K562 (cell line): ENCODE measurements at regions not wholly inside any gene's neighbourhood (a gene's known extent, or its start where the extent isn't known, plus 50 kb on each side); places are given as distances from the start of the nearest gene placed in this dataset.
A peak's percentile ranks its signal among the peaks of the same experiment; 100 is the strongest.

Experiments used
- ARID1B ChIP-seq: fragments of 450-650 bp; IDR thresholded peaks from 2 replicates; pipeline ENCODE4 v1.6.1; 2016; ENCODE audit warnings: antibody characterized with exemption, mild to moderate bottlenecking, inconsistent platforms
- ATF2 ChIP-seq: sonication (generic); formaldehyde crosslinking; IDR thresholded peaks from 2 replicates; pipeline ENCODE4 v1.8.1; 2022; ENCODE audit warnings: missing genetic modification reagents
- CBFA2T3 ChIP-seq: fragments of 450-650 bp; IDR thresholded peaks from 2 replicates; pipeline ENCODE4 v1.6.1; 2017
- FOXO4 ChIP-seq: fragments of 450-650 bp; formaldehyde crosslinking; IDR thresholded peaks from 2 replicates; pipeline ENCODE4 v1.4.0; 2020; ENCODE audit warnings: mild to moderate bottlenecking, moderate library complexity
- HES1 ChIP-seq: fragments of 450-650 bp; IDR thresholded peaks from 2 replicates; pipeline ENCODE4 v1.6.1; 2016; ENCODE audit warnings: low read depth, mild to moderate bottlenecking, moderate library complexity
- MCM2 ChIP-seq: fragments of 450-650 bp; IDR thresholded peaks from 2 replicates; pipeline ENCODE4 v1.6.1; 2017; ENCODE audit warnings: low read depth, mild to moderate bottlenecking
- PHF20 ChIP-seq: fragments of 450-650 bp; IDR thresholded peaks from 2 replicates; pipeline ENCODE4 v1.6.1; 2018; ENCODE audit not compliant: partially characterized antibody
- SRF ChIP-seq, 2 experiments: fragments of 250-450, 450-650 bp in 1 of 2; sonication (Bioruptor Pico) in 1 of 2; sonication (generic) in 1 of 2; formaldehyde crosslinking; IDR thresholded peaks; 2 replicates each; pipeline versions ENCODE4 v1.5.0 to v1.5.1; 2020 to 2022; ENCODE audit warnings: mild to moderate bottlenecking in 1 of 2, missing genetic modification reagents in 1 of 2
- TAF7 ChIP-seq: fragments of 450-650 bp; IDR thresholded peaks from 2 replicates; pipeline ENCODE4 v1.6.1; 2016; ENCODE audit warnings: missing genetic modification characterization, missing compliant biosample characterization
- ZNF280A ChIP-seq: fragments of 450-650 bp; IDR thresholded peaks from 2 replicates; pipeline ENCODE4 v1.6.1; 2018; ENCODE audit warnings: mild to moderate bottlenecking, low read depth; ENCODE audit not compliant: partially characterized antibody
- ZNF280B ChIP-seq: fragments of 250-450 bp; sonication (Bioruptor Pico); IDR thresholded peaks from 2 replicates; pipeline ENCODE4 v1.5.1; 2021; ENCODE audit warnings: mild to moderate bottlenecking

- TF ChIP-seq ZNF280A, result no peak
- TF ChIP-seq MCM2, result no peak
- no peak for TF ChIP-seq SRF (CRISPR knock-in tag; IDR thresholded peaks at IDR 0.05)
- no peak for TF ChIP-seq FOXO4 (CRISPR knock-in tag)
- 0 out of 2 replicates have a peak, but pooled peaks have one; percentile 24 for TF ChIP-seq ARID1B
- no peak for TF ChIP-seq ATF2
- TF ChIP-seq HES1, result no peak
- no peak for TF ChIP-seq PHF20
- TF ChIP-seq ZNF280B (CRISPR knock-in tag), result no peak
- no peak for TF ChIP-seq TAF7
- TF ChIP-seq CBFA2T3, result peak; percentile 28; the same call in 1 of the 2 replicates
Observed at GRCh38 chr5:3778000-3778550, 182.4 kb downstream of the IRX1 start (continued).
